H9 (cell line): ENCODE measurements at regions not wholly inside any gene's neighbourhood (a gene's known extent, or its start where the extent isn't known, plus 50 kb on each side); places are given as distances from the start of the nearest gene placed in this dataset.

Source experiments
- DNase-seq: peaks from one replicate; pipeline ENCODE4 v3.0.0-alpha.2; 2017
- H2AFZ ChIP-seq: one replicate; pipeline ENCODE4 v1.6.1; 2013; ENCODE audit warnings: mild to moderate bottlenecking, low read length, control low read depth, moderate library complexity
- H2AK5ac ChIP-seq: 2 replicates; pipeline ENCODE4 v1.6.1; 2013; ENCODE audit warnings: low read length, control low read depth, mixed read lengths; ENCODE audit not compliant: insufficient read length
- H2BK120ac ChIP-seq: one replicate; pipeline ENCODE4 v1.6.1; 2013; ENCODE audit warnings: low read depth, mild to moderate bottlenecking, low read length, control low read depth, inconsistent platforms; ENCODE audit not compliant: poor library complexity, severe bottlenecking
- H2BK12ac ChIP-seq: 2 replicates; pipeline ENCODE4 v1.6.1; 2013; ENCODE audit warnings: low read length, control low read depth, mixed read lengths, low read depth; ENCODE audit not compliant: insufficient read length
- H2BK15ac ChIP-seq: 2 replicates; pipeline ENCODE4 v1.6.1; 2013; ENCODE audit warnings: low read depth, low read length, control low read depth
- H2BK20ac ChIP-seq: one replicate; pipeline ENCODE4 v1.6.1; 2013; ENCODE audit warnings: low read depth, mild to moderate bottlenecking, low read length, control low read depth, inconsistent platforms; ENCODE audit not compliant: poor library complexity, severe bottlenecking
- H2BK5ac ChIP-seq: 2 replicates; pipeline ENCODE4 v1.6.1; 2013; ENCODE audit warnings: low read length, control low read depth, mixed read lengths; ENCODE audit not compliant: insufficient read length
- H3K14ac ChIP-seq: 2 replicates; pipeline ENCODE4 v1.6.1; 2013; ENCODE audit warnings: low read length, control low read depth; ENCODE audit not compliant: insufficient read depth
- H3K18ac ChIP-seq: 2 replicates; pipeline ENCODE4 v1.6.1; 2013; ENCODE audit warnings: low read depth, mild to moderate bottlenecking, mixed read lengths, low read length, control low read depth; ENCODE audit not compliant: insufficient read length
- H3K23ac ChIP-seq: 2 replicates; pipeline ENCODE4 v1.6.1; 2013; ENCODE audit warnings: low read length, control low read depth, mixed read lengths, low read depth; ENCODE audit not compliant: insufficient read length
- H3K23me2 ChIP-seq: 2 replicates; pipeline ENCODE4 v1.6.1; 2013; ENCODE audit warnings: low read depth, mild to moderate bottlenecking, mixed read lengths, low read length, control low read depth; ENCODE audit not compliant: insufficient read length, poor library complexity, severe bottlenecking
- H3K27ac ChIP-seq: 2 replicates; pipeline ENCODE4 v1.5.1; 2013; ENCODE audit warnings: low read length, control low read depth, mixed read lengths, low read depth; ENCODE audit not compliant: insufficient read length
- H3K27me3 ChIP-seq: 2 replicates; pipeline ENCODE4 v1.6.1; 2013; ENCODE audit warnings: low read length, control low read depth, inconsistent platforms; ENCODE audit not compliant: insufficient read depth
- H3K4ac ChIP-seq: 2 replicates; pipeline ENCODE4 v1.6.1; 2013; ENCODE audit warnings: low read depth, mild to moderate bottlenecking, control low read depth, inconsistent platforms, low read length, moderate library complexity
- H3K4me1 ChIP-seq: 2 replicates; pipeline ENCODE4 v1.6.1; 2013; ENCODE audit warnings: low read length, control low read depth, inconsistent platforms; ENCODE audit not compliant: insufficient read depth
- H3K4me2 ChIP-seq: 2 replicates; pipeline ENCODE4 v1.6.1; 2013; ENCODE audit warnings: low read length, control low read depth, mixed read lengths; ENCODE audit not compliant: insufficient read length, insufficient read depth
- H3K56ac ChIP-seq: 2 replicates; pipeline ENCODE4 v1.6.1; 2013; ENCODE audit warnings: low read depth, mild to moderate bottlenecking, mixed read lengths, low read length, control low read depth; ENCODE audit not compliant: insufficient read length
- H3K79me1 ChIP-seq: 2 replicates; pipeline ENCODE4 v1.6.1; 2013; ENCODE audit warnings: low read depth, mild to moderate bottlenecking, moderate library complexity, low read length, control low read depth, inconsistent platforms; ENCODE audit not compliant: insufficient read depth, poor library complexity, severe bottlenecking
- H3K79me2 ChIP-seq: 2 replicates; pipeline ENCODE4 v1.6.1; 2013; ENCODE audit warnings: low read length, control low read depth, inconsistent platforms; ENCODE audit not compliant: insufficient read depth
- H3K9ac ChIP-seq: 2 replicates; pipeline ENCODE4 v1.6.1; 2013; ENCODE audit warnings: low read length, control low read depth, mixed read lengths; ENCODE audit not compliant: insufficient read length; ENCODE audit errors: extremely low read depth
- H3K9me3 ChIP-seq: one replicate; pipeline ENCODE4 v1.6.1; 2013; ENCODE audit warnings: low read depth, low read length, inconsistent platforms; ENCODE audit not compliant: control insufficient read depth
- H3T11ph ChIP-seq: one replicate; pipeline ENCODE4 v1.6.1; 2013; ENCODE audit warnings: mild to moderate bottlenecking, low read length, control low read depth, inconsistent platforms
- H4K20me1 ChIP-seq: one replicate; pipeline ENCODE4 v1.6.1; 2013; ENCODE audit not compliant: control insufficient read depth, insufficient read length, insufficient read depth
- H4K5ac ChIP-seq: 2 replicates; pipeline ENCODE4 v1.6.1; 2013; ENCODE audit warnings: low read depth, mild to moderate bottlenecking, mixed read lengths, low read length, control low read depth; ENCODE audit not compliant: insufficient read length
- H4K8ac ChIP-seq: replicated peaks from 2 replicates; pipeline ENCODE4 v1.6.1; 2013; ENCODE audit warnings: low read length, control low read depth, mixed read lengths, low read depth; ENCODE audit not compliant: insufficient read length
- H4K91ac ChIP-seq: 2 replicates; pipeline ENCODE4 v1.6.1; 2013; ENCODE audit warnings: low read depth, mild to moderate bottlenecking, moderate library complexity, mixed read lengths, low read length, control low read depth; ENCODE audit not compliant: insufficient read length
- H3K27ac Mint-ChIP-seq, 3 experiments: 2 replicates in 2 of 3; 3 replicates in 1 of 3; pipeline ENCODE4 v1.8.0; 2020 to 2021; ENCODE audit warnings: mixed read lengths in 3 of 3, mild to moderate bottlenecking in 1 of 3, moderate library complexity in 1 of 3
- H3K27me3 Mint-ChIP-seq: 2 replicates; pipeline ENCODE4 v1.8.0; 2021; ENCODE audit warnings: low read depth, mild to moderate bottlenecking, moderate library complexity, mixed read lengths
- H3K36me3 Mint-ChIP-seq, 3 experiments: 2 replicates in 2 of 3; 3 replicates in 1 of 3; pipeline ENCODE4 v1.8.0; 2020 to 2021; ENCODE audit warnings: low read depth in 3 of 3, mixed read lengths in 3 of 3; ENCODE audit not compliant: insufficient read depth in 1 of 3
- H3K4me1 Mint-ChIP-seq, 2 experiments: 2 replicates each; pipeline ENCODE4 v1.8.0; 2020; ENCODE audit warnings: mixed read lengths in 2 of 2
- H3K4me3 Mint-ChIP-seq, 2 experiments: 2 replicates in 1 of 2; 3 replicates in 1 of 2; pipeline ENCODE4 v1.8.0; 2020 to 2021; ENCODE audit warnings: mild to moderate bottlenecking in 2 of 2, mixed read lengths in 2 of 2, moderate library complexity in 1 of 2
- H3K9me3 Mint-ChIP-seq, 2 experiments: 2 replicates in 1 of 2; 3 replicates in 1 of 2; pipeline ENCODE4 v1.8.0; 2020; ENCODE audit warnings: mild to moderate bottlenecking in 2 of 2, mixed read lengths in 2 of 2, moderate library complexity in 1 of 2
- CTCF ChIP-seq: fragments of 200-600 bp; sonication (generic); conservative IDR thresholded peaks from 3 replicates; pipeline ENCODE4 v1.8.0; 2021; ENCODE audit warnings: antibody characterized with exemption, mild to moderate bottlenecking
- WGBS: extraction: QIAGEN DNeasy Blood & Tissue Kit; methylation state at CpG from one replicate; pipeline ENCODE4 v1.1.7; 2013; ENCODE audit warnings: missing lambda C conversion rate, low lambda C conversion rate, mixed read lengths; ENCODE audit not compliant: insufficient read length; ENCODE audit errors: extremely low coverage; 5-methylcytosine and 5-hydroxymethylcytosine counted together

DNA sequence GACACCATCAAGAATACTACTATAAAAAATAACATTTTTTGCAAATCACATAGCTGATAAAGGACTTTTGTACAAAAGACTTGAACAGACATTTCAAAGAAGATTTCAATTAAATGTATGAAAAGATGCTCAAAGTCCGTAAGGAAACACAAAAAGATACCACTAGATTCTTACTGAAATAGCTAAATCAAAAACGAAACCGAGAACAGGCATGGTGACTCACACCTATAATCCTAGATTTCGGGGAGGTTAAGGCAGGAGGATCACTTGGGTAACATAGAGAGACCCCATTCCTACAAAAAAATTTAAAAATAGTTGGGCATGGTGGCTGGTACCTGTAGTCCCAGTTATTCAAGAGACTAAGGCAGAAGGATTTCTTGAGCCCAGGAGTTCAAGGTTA, 520.2 kb upstream of the GRM3 start:
- no peak for TF ChIP-seq CTCF
- Histone ChIP-seq H2BK120ac (no peak overlapping the region), H3T11ph (no peak overlapping the region), H2BK15ac (no peak overlapping the region), H3K27ac (no peak overlapping the region), H2BK20ac (no peak overlapping the region), H3K4ac (no peak overlapping the region), H3K9me3 (no peaks in the 10 kb centered on the region), H3K18ac (no peak overlapping the region), H2BK5ac (no peak overlapping the region), H3K14ac (no peak overlapping the region), H4K20me1 (no peaks in the 10 kb centered on the region), H4K91ac (no peak overlapping the region), H4K5ac (no peak overlapping the region), H3K4me1 (no peaks in the 10 kb centered on the region), H3K27me3 (no peaks in the 10 kb centered on the region), H3K23ac (no peak overlapping the region), H3K4me2 (no peak overlapping the region), H3K79me1 (no peaks in the 10 kb centered on the region), H3K23me2 (no peaks in the 10 kb centered on the region), H3K79me2 (no peaks in the 10 kb centered on the region), H2AK5ac (no peak overlapping the region), H3K56ac (no peak overlapping the region), H2AFZ (no peak overlapping the region), H2BK12ac (no peak overlapping the region), H3K9ac (no peak overlapping the region), H4K8ac (no peak overlapping the region)
- Mint-ChIP-seq H3K9me3 (no peaks in the 10 kb centered on the region; a peak in 1 of 5 replicates), H3K36me3 (no peaks in the 10 kb centered on the region), H3K27me3 (no peaks in the 10 kb centered on the region), H3K4me1 (no peaks in the 10 kb centered on the region), H3K4me3 (no peak overlapping the region), H3K27ac (no peak overlapping the region; a peak in 1 of 7 replicates)
- DNase-seq, result no peak
- no CpG with 5 or more reads among the region's 4 CpGs for whole genome bisulfite sequencing
